Natural killer cell (primary cell): ENCODE measurements at regions not wholly inside any gene's neighbourhood (a gene's known extent, or its start where the extent isn't known, plus 50 kb on each side); places are given as distances from the start of the nearest gene placed in this dataset.

ENCODE experiments used
- ATAC-seq, 3 donors: fragments of 150-1000 bp in 2 of 3; fragments of 200-7000 bp in 1 of 3; cut with Tn5 transposase; 1 replicate in 1 of 3; 2 replicates in 2 of 3; pipeline ENCODE4 v1.10.0; 2021; ENCODE audit warnings: mild to moderate bottlenecking in 2 of 3, moderate library complexity in 2 of 3
- DNase-seq, 2 donors: peaks; one replicate each; pipeline versions ENCODE4 v3.0.0 to v3.0.0-alpha.2; 2013 to 2021; ENCODE audit warnings: mixed read lengths in 1 of 2
- H3K27ac ChIP-seq: one replicate; pipeline ENCODE4 v1.5.1; 2013; ENCODE audit warnings: mild to moderate bottlenecking, low read length
- H3K27me3 ChIP-seq: one replicate; pipeline ENCODE4 v1.6.1; 2013; ENCODE audit warnings: low read length; ENCODE audit not compliant: control insufficient read depth, insufficient read depth
- H3K36me3 ChIP-seq: one replicate; pipeline ENCODE4 v1.6.1; 2013; ENCODE audit warnings: low read length; ENCODE audit not compliant: control insufficient read depth, insufficient read depth
- H3K4me1 ChIP-seq: one replicate; pipeline ENCODE4 v1.6.1; 2013; ENCODE audit warnings: low read length; ENCODE audit not compliant: control insufficient read depth, insufficient read depth
- H3K4me3 ChIP-seq: one replicate; pipeline ENCODE4 v1.5.1; 2013; ENCODE audit warnings: low read length
- H3K9me3 ChIP-seq: one replicate; pipeline ENCODE4 v1.6.1; 2013; ENCODE audit warnings: low read length; ENCODE audit not compliant: control insufficient read depth, insufficient read depth
- H3K27ac Mint-ChIP-seq, 2 donors: one replicate each; pipeline ENCODE4 v1.8.0; 2022; ENCODE audit warnings: mild to moderate bottlenecking in 2 of 2, mixed read lengths in 2 of 2, moderate library complexity in 1 of 2
- H3K27me3 Mint-ChIP-seq, 2 donors: one replicate each; pipeline ENCODE4 v1.8.0; 2022; ENCODE audit warnings: low read depth in 2 of 2, mixed read lengths in 2 of 2
- H3K36me3 Mint-ChIP-seq: one replicate; pipeline ENCODE4 v1.8.0; 2022; ENCODE audit warnings: mixed read lengths
- H3K4me1 Mint-ChIP-seq, 2 donors: one replicate each; pipeline ENCODE4 v1.8.0; 2022; ENCODE audit warnings: mixed read lengths in 2 of 2
- H3K4me3 Mint-ChIP-seq: one replicate; pipeline ENCODE4 v1.8.0; 2022; ENCODE audit warnings: mild to moderate bottlenecking, moderate library complexity, mixed read lengths
- H3K9me3 Mint-ChIP-seq, 2 donors: one replicate each; pipeline ENCODE4 v1.8.0; 2022; ENCODE audit warnings: mixed read lengths in 2 of 2
- CTCF ChIP-seq: fragments of 200-600 bp; IDR thresholded peaks from one replicate; pipeline ENCODE4 v1.8.0; 2022; ENCODE audit warnings: antibody characterized with exemption
- WGBS: methylation state at CpG from one replicate; pipeline ENCODE4 v1.1.7; 2013; ENCODE audit warnings: missing lambda C conversion rate; ENCODE audit not compliant: insufficient coverage; 5-methylcytosine and 5-hydroxymethylcytosine counted together
- intact Hi-C: fragments of 100-400 bp; cut with micrococcal nuclease; formaldehyde crosslinking; loops from one replicate; pipeline ENCODE4 v1.14.2; 2022

- Mint-ChIP-seq H3K36me3 (no peaks in the 10 kb centered on the region), H3K4me1 (no peaks in the 10 kb centered on the region), H3K4me3 (no peak overlapping the region), H3K27ac (no peak overlapping the region), H3K9me3 (peaks cover 15 to 18% of the 10 kb centered on the region in 2 donors), H3K27me3 (no peaks in the 10 kb centered on the region)
- no peaks in the 10 kb centered on the region for H3K4me1 ChIP-seq
- H3K36me3 ChIP-seq, result no peaks in the 10 kb centered on the region
- WGBS, result 83% methylated on average over 1 of the region's 2 CpGs
- DNase-seq, result no peak
- no peak for ATAC-seq
- H3K4me3 ChIP-seq, result no peak overlapping the region
- TF ChIP-seq CTCF, result no peak
- no peaks in the 10 kb centered on the region for H3K27me3 ChIP-seq
- intact Hi-C loops, result no loop called here
- no peak overlapping the region for H3K27ac ChIP-seq
- no peaks in the 10 kb centered on the region for H3K9me3 ChIP-seq
Observed at GRCh38 chr10:105516511-105516910, 875.4 kb downstream of the SORCS3 start.

GRCh38 chr10:105514106-105514505 lies 873.0 kb downstream of the SORCS3 start:
- ATAC-seq, result no peak

GRCh38 chr10:105509517-105509916 lies 868.4 kb downstream of the SORCS3 start:
- Mint-ChIP-seq H3K27ac (no peak overlapping the region), H3K4me1 (no peaks in the 10 kb centered on the region), H3K27me3 (no peaks in the 10 kb centered on the region), H3K36me3 (no peaks in the 10 kb centered on the region), H3K4me3 (no peak overlapping the region), H3K9me3 (peaks cover 15 to 16% of the 10 kb centered on the region in 2 donors)
- intact Hi-C loops, result no loop called here
- ATAC-seq, result no peak
- Histone ChIP-seq H3K4me3 (no peak overlapping the region), H3K9me3 (no peaks in the 10 kb centered on the region), H3K27ac (no peak overlapping the region), H3K27me3 (no peaks in the 10 kb centered on the region), H3K4me1 (no peaks in the 10 kb centered on the region), H3K36me3 (no peaks in the 10 kb centered on the region)
- DNase-seq, result no peak
- WGBS, result 38% methylated on average over 2 of the region's 3 CpGs
- no peak for TF ChIP-seq CTCF

More at GRCh38 chr10:105514106-105514505, 873.0 kb downstream of the SORCS3 start:
- DNase-seq, result no peak
- no peaks in the 10 kb centered on the region for H3K27me3 Mint-ChIP-seq
- TF ChIP-seq CTCF, result no peak
- no peak overlapping the region for H3K27ac Mint-ChIP-seq
- no peaks in the 10 kb centered on the region for H3K27me3 ChIP-seq
- intact Hi-C loops, result no loop called here
- no peaks in the 10 kb centered on the region for H3K36me3 Mint-ChIP-seq
- H3K4me3 Mint-ChIP-seq, result no peak overlapping the region
- H3K36me3 ChIP-seq, result no peaks in the 10 kb centered on the region
- WGBS, result 88% methylated on average over 7 of the region's 7 CpGs
- H3K4me3 ChIP-seq, result no peak overlapping the region
- no peak overlapping the region for H3K27ac ChIP-seq
- no peaks in the 10 kb centered on the region for H3K4me1 Mint-ChIP-seq
- no peaks in the 10 kb centered on the region for H3K9me3 ChIP-seq
- H3K9me3 Mint-ChIP-seq, result peaks cover 18 to 20% of the 10 kb centered on the region in 2 donors
- no peaks in the 10 kb centered on the region for H3K4me1 ChIP-seq

GRCh38 chr10:105506262-105506661 lies 865.2 kb downstream of the SORCS3 start:
- Mint-ChIP-seq H3K4me3 (no peak overlapping the region), H3K4me1 (no peaks in the 10 kb centered on the region), H3K36me3 (no peaks in the 10 kb centered on the region), H3K27me3 (no peaks in the 10 kb centered on the region), H3K9me3 (peaks cover 7 to 9% of the 10 kb centered on the region in 2 donors), H3K27ac (no peak overlapping the region)
- intact Hi-C loops, result no loop called here
- Histone ChIP-seq H3K4me3 (no peak overlapping the region), H3K27ac (no peak overlapping the region), H3K36me3 (no peaks in the 10 kb centered on the region), H3K27me3 (no peaks in the 10 kb centered on the region), H3K9me3 (no peaks in the 10 kb centered on the region), H3K4me1 (no peaks in the 10 kb centered on the region)
- ATAC-seq (no peak), DNase-seq (no peak)
- whole genome bisulfite sequencing, result 89% methylated on average over 5 of the region's 5 CpGs
- no peak for TF ChIP-seq CTCF
